ENCODE measurements at regions not wholly inside any gene's neighbourhood (a gene's known extent, or its start where the extent isn't known, plus 50 kb on each side); places are given as distances from the start of the nearest gene placed in this dataset.
"Not testable (repeated sequence)": the region's sequence is repeated elsewhere in the genome, so short reads cannot be mapped to it uniquely, and the experiment has no call there.

DNA sequence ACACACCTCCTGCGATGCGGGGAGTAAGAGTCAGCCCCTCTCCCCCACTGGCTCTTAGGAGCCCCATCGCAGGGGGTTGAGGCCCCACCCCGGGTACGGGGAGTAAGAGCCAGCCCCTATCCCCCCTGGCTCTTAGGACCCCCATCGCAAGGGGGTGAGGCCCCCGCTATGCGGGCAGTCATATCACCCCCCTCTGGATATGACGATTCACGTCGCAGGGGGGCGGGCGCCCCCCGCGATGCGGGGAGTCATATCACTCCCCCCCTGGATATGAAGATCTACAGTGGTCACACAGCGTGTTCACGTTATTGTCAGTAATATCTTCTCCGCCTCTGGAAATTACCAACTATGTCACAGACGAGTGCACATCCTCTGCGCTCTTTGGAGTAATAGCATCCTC is 61.1 kb downstream of the DEFB131A start:
- FAIRE-seq = not testable (repeated sequence)

DNA sequence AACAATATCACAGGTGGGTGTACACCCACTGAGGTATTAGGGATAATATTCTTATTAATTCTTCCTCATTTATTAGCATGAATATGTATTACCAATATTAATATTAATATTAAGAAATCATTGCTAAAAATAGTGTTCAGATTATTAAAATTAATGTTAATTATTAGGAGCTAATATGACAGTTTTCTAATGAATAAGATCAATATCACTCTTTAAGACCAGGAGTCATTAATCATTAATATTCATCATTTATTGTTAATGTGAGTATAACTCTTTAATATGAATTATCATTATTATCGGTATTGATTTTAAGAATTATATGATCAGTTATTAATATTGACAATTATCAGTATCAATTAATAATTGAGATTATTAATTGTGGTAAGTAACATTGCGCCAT is 62.5 kb downstream of the DEFB131A start:
- peak; percentile 62 for FAIRE-seq

DNA sequence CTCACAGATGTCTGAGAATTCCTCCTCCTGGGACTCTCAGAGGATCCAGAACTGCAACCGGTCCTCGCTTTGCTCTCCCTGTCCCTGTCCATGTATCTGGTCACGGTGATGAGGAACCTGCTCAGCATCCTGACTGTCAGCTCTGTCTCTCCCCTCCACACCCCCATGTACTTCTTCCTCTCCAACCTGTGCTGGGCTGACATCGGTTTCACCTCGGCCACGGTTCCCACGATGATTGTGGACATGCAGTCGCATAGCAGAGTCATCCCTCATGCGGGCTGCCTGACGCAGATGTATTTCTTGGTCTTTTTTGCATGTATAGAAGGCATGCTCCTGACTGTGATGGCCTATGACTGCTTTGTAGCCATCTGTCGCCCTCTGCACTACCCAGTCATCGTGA is 68.7 kb downstream of the DEFB131A start:
- FAIRE-seq = not testable (repeated sequence)

DNA sequence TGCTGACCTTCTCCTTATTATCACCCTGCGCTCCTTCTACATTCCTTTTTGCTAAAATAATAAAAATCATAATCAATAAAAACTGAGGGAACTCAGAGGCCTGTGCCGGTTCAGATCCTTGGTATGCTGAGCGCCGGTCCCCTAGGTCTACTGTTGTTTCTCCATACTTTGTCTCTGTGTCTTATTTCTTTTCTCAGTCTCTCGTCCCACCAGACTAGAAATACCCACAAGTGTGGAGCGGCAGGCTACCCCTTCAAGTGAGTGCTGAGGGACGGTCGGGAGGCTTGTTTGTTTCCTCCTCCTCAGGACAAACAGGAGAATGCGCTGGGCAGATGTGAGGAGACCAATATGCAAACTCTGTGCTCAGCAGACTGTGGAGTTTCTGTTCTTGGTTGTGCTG is 75.4 kb downstream of the DEFB131A start:
- not testable (repeated sequence) for FAIRE-seq

DNA sequence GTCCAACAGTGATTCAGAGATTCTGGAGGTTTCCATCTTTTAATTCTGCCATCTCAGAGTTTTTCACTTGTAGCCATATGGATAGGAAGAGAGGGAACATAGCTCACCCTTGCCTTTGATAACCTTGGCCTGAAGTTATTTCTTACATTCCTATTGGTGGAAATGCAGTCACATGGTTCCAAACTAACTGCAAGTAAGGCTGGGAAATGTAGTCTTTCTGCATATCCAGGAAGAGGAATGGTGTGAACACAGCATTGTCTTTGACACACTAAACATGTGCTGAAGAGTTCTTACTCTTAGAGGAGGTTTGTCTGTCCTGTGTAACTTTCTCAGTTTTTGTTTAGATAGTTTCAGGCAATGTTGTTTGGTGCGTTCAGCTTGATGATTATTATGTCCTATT is 78.7 kb downstream of the DEFB131A start:
- FAIRE-seq = not testable (repeated sequence)

DNA sequence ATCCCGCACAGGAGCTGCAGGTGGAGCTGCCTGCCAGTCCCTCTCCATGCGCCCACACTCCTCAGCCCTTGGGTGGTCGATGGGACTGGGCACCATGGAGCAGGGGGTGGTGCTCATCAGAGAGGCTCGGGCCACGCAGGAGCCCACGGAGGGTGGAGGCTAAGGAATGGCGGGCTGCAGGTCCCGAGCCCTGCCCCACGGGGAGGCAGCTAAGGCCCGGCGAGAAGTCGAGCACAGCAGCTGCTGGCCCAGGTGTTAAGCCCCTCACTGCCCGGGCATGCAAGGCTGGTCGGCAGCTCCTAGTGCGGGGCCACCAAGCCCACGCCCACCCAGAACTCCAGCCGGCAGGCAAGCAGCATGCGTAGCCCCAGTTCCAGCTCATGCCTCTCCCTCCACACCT is 80.2 kb downstream of the DEFB131A start:
- FAIRE-seq = not testable (repeated sequence)

DNA sequence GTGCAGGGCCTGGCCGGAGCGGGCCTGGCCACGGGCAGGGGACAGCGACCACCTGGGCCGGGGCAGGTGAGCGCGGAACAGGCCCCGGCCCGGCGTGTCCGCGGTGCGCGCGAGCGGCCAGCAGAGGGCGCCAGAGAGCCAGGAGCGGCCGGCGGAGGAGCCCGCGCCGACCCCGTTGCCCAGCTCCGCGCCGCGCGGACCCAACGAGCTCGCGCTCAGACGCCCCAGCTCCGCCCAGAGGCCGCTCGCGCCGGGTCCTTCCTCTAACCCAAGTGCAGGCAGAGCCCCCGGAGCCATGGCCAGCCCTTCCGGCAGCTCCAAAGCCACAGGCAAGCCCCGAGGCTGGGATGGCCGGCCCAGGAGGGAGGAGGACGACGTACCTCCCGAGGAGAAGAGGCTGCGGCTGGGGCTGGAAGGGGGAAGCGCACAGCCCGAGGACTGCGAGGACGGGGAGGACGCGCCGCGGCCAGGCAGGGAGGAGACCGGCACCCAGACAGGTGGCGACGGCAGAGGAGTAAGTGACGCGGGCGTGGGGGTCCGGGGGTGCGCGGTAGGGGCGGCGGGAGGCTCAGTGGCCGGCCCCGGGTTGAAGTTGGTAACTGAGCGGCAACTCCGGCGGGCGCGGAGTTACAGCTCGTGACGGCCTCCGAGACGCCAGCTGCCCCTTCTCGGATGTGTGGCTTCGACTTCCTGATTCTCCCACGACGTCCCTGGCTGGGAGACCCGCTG is 88.1 kb downstream of the DEFB131A start:
- FAIRE-seq = not testable (repeated sequence)

DNA sequence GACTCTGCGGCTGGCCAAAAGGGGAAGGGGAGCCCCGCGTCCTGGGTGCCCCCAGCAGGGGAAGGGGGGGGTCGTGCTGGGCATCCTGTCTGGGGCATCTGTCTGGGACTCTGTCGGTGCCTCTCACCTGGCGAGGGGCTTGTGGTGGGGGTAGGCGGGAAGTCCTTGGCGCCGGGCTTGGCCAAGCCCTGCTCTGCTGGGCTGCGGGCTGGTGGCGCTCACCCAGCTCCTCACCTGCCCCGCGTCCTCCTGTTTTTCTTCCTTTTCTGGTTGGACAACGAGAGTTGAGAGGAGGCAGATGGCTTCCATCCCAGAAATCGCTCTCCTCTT is 88.6 kb downstream of the DEFB131A start:
- FAIRE-seq = not testable (repeated sequence)

DNA sequence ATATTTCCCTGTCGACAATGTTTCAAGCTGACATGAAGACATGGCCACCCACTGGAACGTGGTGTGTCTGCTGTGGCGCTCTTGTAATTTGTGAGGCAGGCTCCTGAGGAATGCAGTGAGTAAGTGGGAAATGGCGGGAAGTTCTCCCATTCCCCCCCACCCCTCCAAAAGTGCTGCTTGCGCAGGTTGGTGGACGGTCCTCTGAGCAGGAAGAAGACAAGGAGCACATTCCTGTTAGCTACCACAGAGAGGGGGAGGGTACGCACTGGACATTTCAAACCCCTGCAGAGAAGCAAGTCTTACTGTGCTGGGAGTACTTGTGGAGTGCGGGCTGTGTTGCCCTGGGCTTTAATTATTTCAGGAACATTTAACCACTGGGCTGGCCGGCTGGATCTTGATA is 92.9 kb downstream of the DEFB131A start:
- FAIRE-seq = not testable (repeated sequence)

DNA sequence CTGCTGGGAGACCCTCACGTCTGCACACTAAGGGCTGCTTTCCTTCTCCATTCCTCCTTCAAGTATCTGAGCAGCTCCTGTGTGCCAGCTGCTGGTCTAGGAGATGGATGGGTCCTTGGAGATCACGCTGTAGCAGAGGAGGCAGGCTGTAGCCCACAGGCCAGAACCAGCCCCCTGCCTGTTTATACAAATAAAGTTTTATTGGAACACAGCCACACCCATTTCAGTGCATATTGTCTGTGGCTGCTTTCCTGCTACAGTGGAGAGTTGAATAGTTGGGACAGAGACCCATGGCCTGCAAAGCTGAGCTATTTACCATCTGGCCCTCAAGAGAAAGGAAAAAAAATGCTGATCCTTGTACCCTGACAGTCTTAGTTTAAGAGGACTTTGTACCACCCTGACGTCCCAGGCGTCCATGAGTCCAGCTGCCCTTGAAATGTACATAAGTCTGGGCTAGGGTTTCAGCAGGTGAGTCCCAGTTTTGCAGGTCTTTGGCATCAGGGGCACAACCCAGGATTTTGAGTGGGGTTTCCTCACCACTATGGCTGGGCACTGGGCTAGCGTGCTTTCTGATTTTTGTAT is 95.8 kb downstream of the DEFB131A start:
- not testable (repeated sequence) for FAIRE-seq

DNA sequence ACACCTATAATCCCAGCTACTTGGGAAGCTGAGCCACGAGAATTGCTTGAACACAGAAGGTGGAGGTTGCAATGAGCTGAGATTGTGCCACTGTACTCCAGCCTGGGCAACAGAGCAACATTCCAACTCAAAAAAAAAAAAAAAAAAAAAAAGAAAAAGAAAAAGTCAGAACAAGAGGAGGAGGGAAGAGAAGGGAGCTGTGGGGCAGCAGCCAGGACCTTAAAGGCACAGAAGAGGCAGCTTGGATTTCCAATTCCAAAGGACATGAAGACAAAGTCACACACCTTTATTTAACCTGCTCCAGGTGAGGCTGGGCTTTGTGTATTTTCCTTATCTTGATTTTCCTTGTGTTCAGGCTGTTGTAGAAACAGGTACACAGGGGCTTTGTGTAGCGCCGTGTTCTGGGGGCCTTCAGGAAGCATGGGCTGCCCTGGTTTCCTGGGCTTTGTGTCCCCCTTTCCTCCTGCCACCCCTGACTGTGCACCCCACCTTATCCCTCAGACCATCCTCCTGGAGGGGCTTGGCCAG is 97.2 kb downstream of the DEFB131A start:
- not testable (repeated sequence) for FAIRE-seq

DNA sequence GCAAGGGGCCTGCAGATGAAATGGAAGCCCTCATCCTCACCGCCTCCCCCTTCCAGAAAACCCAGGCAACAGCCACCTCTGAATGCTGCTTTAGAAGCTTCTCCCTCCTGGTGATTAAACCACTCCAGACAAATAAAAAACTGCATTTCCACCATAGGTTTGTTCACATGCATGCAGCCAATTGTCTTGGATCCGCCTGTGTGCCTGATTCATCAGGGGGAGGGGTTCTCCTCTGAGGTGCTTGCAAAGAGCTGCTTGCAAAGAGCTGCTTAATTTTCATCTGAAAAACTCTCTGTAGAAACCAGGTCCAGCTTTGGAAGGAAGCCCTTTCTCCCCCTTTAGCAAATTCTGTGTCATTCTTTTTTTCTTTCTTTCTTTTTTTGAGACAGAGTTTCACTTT is 100.6 kb downstream of the DEFB131A start:
- FAIRE-seq = not testable (repeated sequence)

DNA sequence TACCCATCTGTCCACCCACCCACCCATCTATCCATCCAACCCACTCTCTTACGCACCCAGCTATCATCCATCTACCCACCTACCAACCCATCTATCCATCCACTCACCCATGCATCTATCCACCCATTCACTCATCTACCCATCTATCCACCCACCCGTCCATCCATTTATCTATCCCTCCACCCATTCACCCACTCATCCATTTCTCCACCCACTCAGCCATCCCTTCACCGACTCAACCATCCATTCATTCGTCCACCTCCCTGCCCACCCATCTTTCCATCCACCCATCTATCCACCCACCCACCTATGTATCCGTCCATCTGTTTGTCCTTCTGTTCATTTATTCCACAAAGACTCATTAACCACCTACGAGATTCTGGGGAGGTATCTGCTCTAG is 103.3 kb downstream of the DEFB131A start:
- not testable (repeated sequence) for FAIRE-seq

DNA sequence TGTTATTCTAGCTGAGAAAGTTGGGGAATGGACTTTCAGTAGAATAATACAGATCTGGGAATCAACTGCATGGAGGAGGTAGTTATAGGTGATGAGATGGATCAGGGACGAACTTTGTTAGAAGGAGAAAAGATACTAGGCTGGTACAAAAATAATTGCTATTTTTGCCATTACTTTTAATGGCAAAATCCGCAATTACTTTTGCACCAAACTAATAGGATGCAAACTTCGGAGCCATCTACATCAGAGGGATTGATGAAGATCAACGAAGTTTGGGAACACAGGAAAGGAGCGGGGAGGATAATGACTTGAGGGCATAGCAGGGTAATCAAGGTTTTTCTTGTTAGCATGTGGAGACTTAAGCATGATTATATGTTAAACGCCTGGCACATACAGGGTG is 111.9 kb downstream of the DEFB131A start:
- not testable (repeated sequence) for FAIRE-seq

DNA sequence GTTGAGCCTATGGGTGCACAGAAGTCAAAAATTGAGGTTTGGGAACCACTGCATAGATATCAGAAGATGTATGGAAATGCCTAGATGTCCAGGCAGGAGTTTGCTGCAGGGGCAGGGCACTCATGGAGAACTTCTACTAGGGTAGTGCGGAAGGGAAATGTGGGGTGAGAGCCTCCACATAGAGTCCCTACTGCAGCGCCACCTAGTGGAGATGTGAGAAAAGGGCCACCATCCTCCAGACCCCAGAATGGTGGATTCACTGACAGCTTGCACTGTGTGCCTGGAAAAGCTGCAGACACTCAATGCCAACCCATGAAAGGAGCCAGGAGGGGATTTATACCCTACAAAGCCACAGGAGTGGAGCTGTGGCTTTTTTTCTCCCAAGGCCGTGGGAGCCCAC is 133.7 kb downstream of the DEFB131A start:
- FAIRE-seq = not testable (repeated sequence)

DNA sequence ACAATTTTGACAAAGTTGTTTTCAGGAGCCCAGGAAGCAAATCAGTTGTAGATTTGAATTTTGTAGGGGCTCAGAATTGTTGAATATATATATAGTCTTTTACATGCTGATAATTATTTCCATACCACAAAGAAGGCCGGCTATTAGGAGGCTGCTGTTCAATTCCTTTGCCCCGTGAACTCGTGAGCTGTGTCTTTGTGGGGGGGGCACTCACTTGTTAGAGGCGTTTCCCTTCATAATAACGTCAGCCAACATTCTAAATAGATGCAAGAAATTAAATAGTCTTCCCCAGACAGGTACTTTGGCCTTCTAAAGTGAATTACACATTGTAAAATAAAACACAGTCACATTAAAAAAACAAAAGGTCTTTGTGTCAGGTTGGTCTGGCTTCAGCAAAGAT is 138.7 kb downstream of the DEFB131A start:
- not testable (repeated sequence) for FAIRE-seq

DNA sequence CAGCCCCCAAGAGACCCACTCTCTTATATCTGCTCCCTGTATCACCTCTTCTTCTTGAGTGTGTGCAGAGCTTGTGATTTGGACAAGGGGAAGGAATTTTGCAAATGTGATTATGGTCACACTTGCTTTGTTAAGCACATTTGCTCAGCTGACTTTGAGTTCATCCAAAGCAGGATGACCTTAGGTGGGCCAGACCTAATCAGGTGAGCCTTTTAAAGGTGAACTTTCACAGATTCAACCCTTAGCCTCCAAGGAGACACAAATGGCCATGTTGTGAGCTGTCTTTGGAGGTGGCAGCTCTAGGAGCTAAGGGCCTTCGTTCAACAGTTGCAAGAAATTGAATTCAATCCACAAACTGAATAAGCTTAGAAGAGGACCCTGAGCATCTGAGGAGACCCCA is 147.8 kb downstream of the DEFB131A start:
- FAIRE-seq = no peak

DNA sequence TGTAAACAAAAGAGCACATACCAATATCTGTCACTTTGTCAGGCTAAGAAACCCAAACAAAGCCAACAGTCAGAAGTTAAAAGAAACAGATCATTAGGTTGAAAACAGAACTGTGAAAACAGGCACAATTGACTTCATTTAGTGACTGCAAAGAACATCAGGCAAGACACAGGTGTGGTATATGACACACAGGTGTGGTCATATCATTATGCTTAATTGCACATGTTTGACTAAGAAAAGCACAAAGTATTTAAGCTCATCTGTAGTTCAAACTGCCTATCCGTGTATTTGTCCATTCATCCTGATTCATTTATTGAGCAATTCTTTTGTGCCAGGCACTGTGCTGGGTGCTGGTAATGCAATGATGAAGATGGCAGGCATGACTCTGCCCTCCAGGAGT is 150.7 kb downstream of the DEFB131A start:
- no peak for FAIRE-seq

DNA sequence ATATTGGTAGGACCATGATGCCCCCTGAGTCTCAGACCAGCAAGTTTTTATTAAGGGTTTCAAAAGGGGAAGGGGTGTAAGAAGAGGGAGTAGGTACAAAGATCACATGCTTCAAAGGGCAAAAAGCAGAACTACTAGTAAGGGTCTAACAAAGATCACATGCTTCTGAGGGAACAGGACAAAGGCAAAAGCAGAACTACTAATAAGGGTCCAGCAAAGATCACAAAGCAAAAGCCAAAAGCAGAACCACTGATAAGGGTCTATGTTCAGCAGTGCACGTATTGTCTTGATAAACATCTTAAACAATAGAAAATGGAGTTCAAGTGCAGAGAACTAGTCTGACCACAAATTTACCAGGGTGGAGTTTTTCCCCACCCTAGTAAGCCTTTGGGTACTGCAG is 151.3 kb downstream of the DEFB131A start:
- not testable (repeated sequence) for FAIRE-seq

DNA sequence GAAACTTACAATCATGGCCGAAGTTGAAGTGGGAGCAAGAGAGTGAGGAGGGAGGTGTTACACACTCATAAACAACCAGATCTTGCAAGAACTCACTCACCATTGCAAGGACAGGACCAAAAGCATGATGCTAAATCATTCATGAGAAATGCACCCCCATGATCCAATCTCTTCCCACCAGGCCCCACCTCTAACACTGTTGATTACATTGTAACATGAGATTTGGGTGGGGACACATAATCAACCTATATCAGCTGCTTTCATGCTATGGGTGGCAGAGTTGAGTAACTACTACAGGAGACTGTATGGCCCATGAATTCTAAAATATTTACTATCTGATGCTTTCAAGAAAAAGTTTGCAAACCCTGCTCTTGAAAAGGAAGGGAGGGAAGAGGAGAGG is 155.1 kb downstream of the DEFB131A start:
- FAIRE-seq = no peak

DNA sequence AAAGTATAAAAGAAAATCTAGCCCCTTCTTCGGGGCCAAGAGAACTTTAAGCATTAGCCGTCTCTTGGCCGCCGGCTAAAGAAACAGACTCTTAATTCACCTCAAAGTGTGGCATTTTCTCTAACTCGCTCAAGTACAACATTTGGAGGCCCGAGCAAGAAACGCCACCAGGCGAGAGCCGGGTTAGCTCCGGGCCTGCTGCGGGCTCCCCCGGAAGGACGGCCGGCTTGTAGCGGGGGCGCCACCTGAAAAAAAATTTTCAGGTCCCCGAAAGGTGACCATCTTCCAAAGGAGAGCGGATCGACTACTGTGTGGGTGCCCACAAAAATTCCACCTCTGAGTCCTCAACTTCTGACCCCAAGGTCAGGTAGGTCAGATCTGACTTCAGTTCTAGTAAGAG is 156.0 kb downstream of the DEFB131A start:
- FAIRE-seq = no peak

DNA sequence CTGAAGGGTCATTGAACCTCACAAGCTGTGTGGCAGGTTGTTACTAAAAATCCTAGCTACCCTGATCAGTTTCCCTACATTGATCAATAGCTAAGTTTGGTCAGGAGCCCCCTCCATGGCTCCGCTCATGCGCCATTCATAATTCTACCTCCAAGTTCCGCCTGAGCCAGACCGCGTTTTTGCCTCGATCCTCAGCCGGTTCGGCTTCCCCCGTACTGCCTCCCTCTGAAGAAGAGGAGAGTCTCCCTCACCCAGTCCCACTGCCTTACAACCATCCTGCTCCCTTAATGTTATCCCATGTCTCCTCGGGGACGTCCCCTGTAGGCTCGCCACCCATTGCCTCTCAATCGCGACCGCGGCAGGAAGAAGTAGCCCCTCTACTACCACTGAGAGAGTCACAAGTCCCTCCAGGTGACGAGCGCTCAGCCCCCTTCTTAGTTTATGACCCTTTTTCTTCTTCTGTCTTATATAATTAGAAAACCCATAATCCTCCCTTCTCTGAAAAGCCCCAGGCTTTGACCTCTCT is 158.2 kb downstream of the DEFB131A start:
- no peak for FAIRE-seq

DNA sequence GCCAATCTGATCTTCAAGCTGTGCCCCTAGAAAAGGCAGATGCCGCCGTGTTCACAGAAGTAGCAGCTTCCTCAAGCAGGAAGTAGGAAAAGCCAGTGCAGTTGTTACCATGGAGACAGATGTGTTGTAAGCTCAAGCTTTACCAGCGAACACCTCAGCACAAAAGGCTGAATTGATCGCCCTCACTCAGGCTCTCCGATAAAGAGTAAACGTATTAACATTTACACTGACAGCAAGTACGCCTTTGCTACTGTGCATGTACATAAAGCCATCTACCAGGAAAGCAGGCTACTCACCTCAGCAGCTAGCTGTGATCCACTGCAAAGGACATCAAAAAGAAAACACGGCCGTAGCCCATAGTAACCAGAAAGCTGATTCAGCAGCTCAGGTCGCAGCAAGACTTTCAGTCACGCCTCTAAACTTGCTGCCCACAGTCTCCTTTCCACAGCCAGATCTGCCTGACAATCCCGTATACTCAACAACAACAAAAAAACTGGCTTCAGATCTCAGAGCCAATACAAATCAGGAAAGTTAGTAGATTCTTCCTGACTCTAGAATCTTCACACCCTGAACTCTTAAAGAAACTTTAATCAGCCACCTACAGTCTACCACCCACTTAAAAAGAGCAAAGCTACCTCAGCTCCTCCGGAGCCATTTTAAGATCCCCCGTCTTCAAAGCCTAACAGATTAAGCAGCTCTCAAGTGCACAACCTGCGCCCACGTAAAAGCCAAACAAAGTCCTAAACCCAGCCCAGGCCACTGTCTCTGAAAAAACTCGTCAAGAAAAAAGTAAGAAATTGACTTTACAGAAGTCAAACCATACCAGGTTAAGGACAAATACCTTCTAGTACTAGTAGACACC is 160.0 kb downstream of the DEFB131A start:
- FAIRE-seq = not testable (repeated sequence)

DNA sequence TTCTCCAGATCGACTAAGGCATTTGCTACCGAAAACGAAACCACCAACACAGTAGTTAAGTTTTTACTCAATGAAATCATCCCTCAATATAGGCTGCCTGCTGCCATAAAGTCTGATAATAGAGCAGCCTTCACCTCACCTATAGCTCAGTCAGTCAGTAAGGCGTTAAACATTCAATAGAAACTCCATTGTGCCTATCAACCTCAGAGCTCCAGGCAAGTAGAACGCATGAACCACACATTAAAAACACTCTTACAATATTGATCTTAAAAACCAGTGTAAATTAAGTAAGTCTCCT is 160.6 kb downstream of the DEFB131A start:
- not testable (repeated sequence) for FAIRE-seq
